Ishikawa (cell line): ENCODE measurements at regions not wholly inside any gene's neighbourhood (a gene's known extent, or its start where the extent isn't known, plus 50 kb on each side); places are given as distances from the start of the nearest gene placed in this dataset.

Experiments used
- CREB1 ChIP-seq: IDR thresholded peaks from 2 replicates; pipeline ENCODE4 v1.6.1; 2012; ENCODE audit warnings: low read depth
- EGR1 ChIP-seq: IDR thresholded peaks from 2 replicates; pipeline ENCODE4 v1.6.1; 2012
- MAX ChIP-seq: IDR thresholded peaks from 2 replicates; pipeline ENCODE4 v1.6.1; 2012
- RAD21 ChIP-seq: IDR thresholded peaks from 2 replicates; pipeline ENCODE4 v1.6.1; 2012; ENCODE audit warnings: low read depth
- TAF1 ChIP-seq: IDR thresholded peaks from 2 replicates; pipeline ENCODE4 v1.6.1; 2012; ENCODE audit warnings: low read depth, mild to moderate bottlenecking
- TCF12 ChIP-seq: IDR thresholded peaks from 2 replicates; pipeline ENCODE4 v1.6.1; 2012; ENCODE audit warnings: low read depth
- YY1 ChIP-seq: IDR thresholded peaks from 2 replicates; pipeline ENCODE4 v1.6.1; 2012; ENCODE audit warnings: low read depth
- ZBTB7A ChIP-seq: IDR thresholded peaks from 2 replicates; pipeline ENCODE4 v1.6.1; 2012; ENCODE audit warnings: low read depth

GRCh38 chr6:119960456-119960855 lies 610.9 kb upstream of the MAN1A1 start:
- no peak for TF ChIP-seq ZBTB7A
- TF ChIP-seq TCF12: no peak
- TF ChIP-seq TAF1: no peak
- no peak for TF ChIP-seq MAX
- TF ChIP-seq YY1: no peak
- no peak for TF ChIP-seq EGR1
- no peak for TF ChIP-seq CREB1
- no peak for TF ChIP-seq RAD21
